Mesothelial cell of epicardium (in vitro differentiated cells): ENCODE measurements at regions not wholly inside any gene's neighbourhood (a gene's known extent, or its start where the extent isn't known, plus 50 kb on each side); places are given as distances from the start of the nearest gene placed in this dataset.

Experiments
- DNase-seq, 2 experiments: peaks; one replicate each; pipeline ENCODE4 v3.0.0; 2021; ENCODE audit warnings: low spot score in 2 of 2; ENCODE audit not compliant: unreplicated experiment in 2 of 2
- H3K27ac Mint-ChIP-seq: 2 replicates; pipeline ENCODE4 v1.8.0; 2021; ENCODE audit warnings: mixed read lengths
- H3K27me3 Mint-ChIP-seq: 2 replicates; pipeline ENCODE4 v1.8.0; 2021; ENCODE audit warnings: low read depth, mixed read lengths
- H3K36me3 Mint-ChIP-seq: 2 replicates; pipeline ENCODE4 v1.8.0; 2021; ENCODE audit warnings: mixed read lengths
- H3K4me1 Mint-ChIP-seq: 2 replicates; pipeline ENCODE4 v1.8.0; 2021; ENCODE audit warnings: mixed read lengths
- H3K4me3 Mint-ChIP-seq: 2 replicates; pipeline ENCODE4 v1.8.0; 2021; ENCODE audit warnings: mild to moderate bottlenecking, moderate library complexity, mixed read lengths
- H3K9me3 Mint-ChIP-seq: 2 replicates; pipeline ENCODE4 v1.8.0; 2021; ENCODE audit warnings: mixed read lengths
- CTCF ChIP-seq: fragments of 200-600 bp; sonication (generic); IDR thresholded peaks from one replicate; pipeline ENCODE4 v1.5.0; 2021; ENCODE audit warnings: antibody characterized with exemption; ENCODE audit not compliant: unreplicated experiment

- Mint-ChIP-seq H3K9me3 (no peaks in the 10 kb centered on the region), H3K4me3 (no peak overlapping the region), H3K36me3 (no peaks in the 10 kb centered on the region), H3K27me3 (peaks cover 4% of the 10 kb centered on the region), H3K27ac (no peak overlapping the region), H3K4me1 (no peaks in the 10 kb centered on the region)
- TF ChIP-seq CTCF: no peak
- no peak for DNase-seq
Observed at GRCh38 chr1:90502194-90502593, 214.9 kb downstream of the BARHL2 start.

- Mint-ChIP-seq H3K27ac (no peak overlapping the region), H3K4me1 (no peaks in the 10 kb centered on the region), H3K4me3 (no peak overlapping the region), H3K9me3 (no peaks in the 10 kb centered on the region), H3K36me3 (no peaks in the 10 kb centered on the region), H3K27me3 (peaks cover 4% of the 10 kb centered on the region)
- DNase-seq: no peak
- TF ChIP-seq CTCF: no peak
Observed at GRCh38 chr1:90501281-90501680, 215.8 kb downstream of the BARHL2 start.

GRCh38 chr1:90494748-90495282 is 222.3 kb downstream of the BARHL2 start:
- H3K4me1 Mint-ChIP-seq: no peaks in the 10 kb centered on the region
- no peaks in the 10 kb centered on the region for H3K36me3 Mint-ChIP-seq
- H3K4me3 Mint-ChIP-seq: no peak overlapping the region
- no peaks in the 10 kb centered on the region for H3K9me3 Mint-ChIP-seq
- H3K27ac Mint-ChIP-seq: no peak overlapping the region
- TF ChIP-seq CTCF: no peak
- H3K27me3 Mint-ChIP-seq: peaks cover 9% of the 10 kb centered on the region
- DNase-seq: no peak

- H3K9me3 Mint-ChIP-seq: no peaks in the 10 kb centered on the region
- no peak overlapping the region for H3K27ac Mint-ChIP-seq
- no peak overlapping the region for H3K4me3 Mint-ChIP-seq
- DNase-seq: no peak
- H3K27me3 Mint-ChIP-seq: peaks cover 16% of the 10 kb centered on the region
- H3K36me3 Mint-ChIP-seq: no peaks in the 10 kb centered on the region
- no peaks in the 10 kb centered on the region for H3K4me1 Mint-ChIP-seq
- TF ChIP-seq CTCF: no peak
Observed at GRCh38 chr1:90488451-90488850, 228.7 kb downstream of the BARHL2 start.

GRCh38 chr1:90486996-90487395 is 230.1 kb downstream of the BARHL2 start:
- H3K27ac Mint-ChIP-seq: no peak overlapping the region
- H3K9me3 Mint-ChIP-seq: no peaks in the 10 kb centered on the region
- H3K27me3 Mint-ChIP-seq: peaks cover 19% of the 10 kb centered on the region
- no peak for TF ChIP-seq CTCF
- H3K36me3 Mint-ChIP-seq: no peaks in the 10 kb centered on the region
- H3K4me1 Mint-ChIP-seq: no peaks in the 10 kb centered on the region
- H3K4me3 Mint-ChIP-seq: no peak overlapping the region
- no peak for DNase-seq
